HepG2 (cell line): ENCODE measurements at regions not wholly inside any gene's neighbourhood (a gene's known extent, or its start where the extent isn't known, plus 50 kb on each side); places are given as distances from the start of the nearest gene placed in this dataset.

Experiments used
- ATAC-seq: fragments of 200-7000 bp; cut with Tn5 transposase; 3 replicates; pipeline ENCODE4 v1.9.1; 2020; ENCODE audit warnings: mild to moderate bottlenecking, moderate library complexity
- BruUV-seq: library from RNA; stranded (reverse); fragments of 400-500 nt; replicated peaks from 2 replicates; lab custom pipeline; 2021; lab: Mats Ljungman, UMichigan
- CTCF ChIA-PET: fragments of 300-600 bp; formaldehyde crosslinking; extraction: SDS; loops from one replicate; lab custom pipeline; 2021; ENCODE audit warnings: low total read pairs, inconsistent platforms, low intra/inter-chr PET ratio; lab: Yijun Ruan, JAX
- POLR2A ChIA-PET: fragments of 350-600 bp; sonication (Branson Sonifier 250); formaldehyde crosslinking; loops from one replicate; lab custom pipeline; 2020; ENCODE audit warnings: antibody characterized with exemption, inconsistent platforms; lab: Yijun Ruan, JAX
- DNase-seq: peaks from one replicate; pipeline ENCODE4 v3.0.0-alpha.2; 2015; ENCODE audit warnings: low spot score
- FAIRE-seq: peaks from 3 replicates; lab custom pipeline; 2011; peaks lifted over from hg19 to GRCh38; lab: Jason Lieb, UNC
- H2AFZ ChIP-seq: one replicate; pipeline ENCODE4 v1.6.1; 2011; ENCODE audit warnings: low read length, inconsistent platforms
- H3K27ac ChIP-seq: fragments of 300-600 bp; 3 replicates; pipeline ENCODE4 v1.8.0; 2011; ENCODE audit warnings: mixed run types, mild to moderate bottlenecking, mixed read lengths, low read length, inconsistent platforms; ENCODE audit not compliant: insufficient read depth; ENCODE audit errors: extremely low read length
- H3K27me3 ChIP-seq, 2 experiments: fragments of 200-600 bp in 1 of 2; 2 replicates in 1 of 2; 3 replicates in 1 of 2; pipeline versions ENCODE4 v1.6.0 to v1.8.0; 2011; ENCODE audit warnings: low read length in 2 of 2, mild to moderate bottlenecking in 2 of 2, moderate library complexity in 2 of 2, inconsistent platforms in 1 of 2; ENCODE audit not compliant: insufficient read depth in 2 of 2, control insufficient read depth in 1 of 2
- H3K36me3 ChIP-seq, 2 experiments: fragments of 200-600 bp in 1 of 2; replicated peaks in 1 of 2; 2 replicates in 1 of 2; 3 replicates in 1 of 2; pipeline versions ENCODE4 v1.5.1 to v1.8.0; 2011; ENCODE audit warnings: low read length in 2 of 2, inconsistent platforms in 1 of 2; ENCODE audit not compliant: insufficient read depth in 2 of 2, control insufficient read depth in 1 of 2
- H3K4me1 ChIP-seq: 2 replicates; pipeline ENCODE4 v1.5.1; 2012; ENCODE audit warnings: low read length, inconsistent platforms; ENCODE audit not compliant: insufficient read depth
- H3K4me2 ChIP-seq: 2 replicates; pipeline ENCODE4 v1.6.0; 2011; ENCODE audit warnings: low read depth, low read length, inconsistent platforms
- H3K4me3 ChIP-seq, 3 experiments: fragments of 200-600 bp in 1 of 3; sonication (generic), shearing (Covaris generic) in 1 of 3; replicated peaks in 1 of 3; 2 replicates each; pipeline ENCODE4 v1.5.1; 2011 to 2016; ENCODE audit warnings: low read length in 3 of 3, inconsistent platforms in 2 of 3, low read depth in 2 of 3, mild to moderate bottlenecking in 2 of 3, control low read depth in 1 of 3, mixed read lengths in 1 of 3; ENCODE audit not compliant: insufficient read depth in 1 of 3
- H3K79me2 ChIP-seq: one replicate; pipeline ENCODE4 v1.6.1; 2011; ENCODE audit warnings: low read length, inconsistent platforms; ENCODE audit not compliant: insufficient read depth
- H3K9ac ChIP-seq: 2 replicates; pipeline ENCODE4 v1.6.0; 2011; ENCODE audit warnings: mild to moderate bottlenecking, low read depth, low read length, inconsistent platforms; ENCODE audit not compliant: insufficient read depth
- H3K9me3 ChIP-seq: 2 replicates; pipeline ENCODE4 v1.5.1; 2012; ENCODE audit warnings: mild to moderate bottlenecking, low read length
- H4K20me1 ChIP-seq: 2 replicates; pipeline ENCODE4 v1.6.0; 2011; ENCODE audit warnings: inconsistent platforms, mild to moderate bottlenecking, low read length, moderate library complexity; ENCODE audit not compliant: insufficient read depth
- CCDC6 ChIP-seq: sonication (generic); formaldehyde crosslinking; IDR thresholded peaks from 2 replicates; pipeline ENCODE4 v1.8.1; 2022; ENCODE audit warnings: mild to moderate bottlenecking, missing genetic modification reagents, moderate library complexity
- GABPB1 ChIP-seq: IDR thresholded peaks from 2 replicates; pipeline ENCODE4 v1.6.1; 2016; ENCODE audit warnings: mild to moderate bottlenecking, missing genetic modification reagents, moderate library complexity, missing compliant biosample characterization
- LCORL ChIP-seq, 2 experiments: fragments of 450-650 bp in 1 of 2; sonication (generic) in 1 of 2; formaldehyde crosslinking in 1 of 2; IDR thresholded peaks; 2 replicates each; pipeline versions ENCODE4 v1.5.0 to v1.6.1; 2017 to 2020; ENCODE audit warnings: antibody characterized with exemption in 1 of 2, missing genetic modification reagents in 1 of 2
- WIZ ChIP-seq: sonication (generic); formaldehyde crosslinking; IDR thresholded peaks from 2 replicates; pipeline ENCODE4 v1.5.1; 2020; ENCODE audit warnings: mild to moderate bottlenecking, missing genetic modification reagents
- ZFP90 ChIP-seq: sonication (generic); formaldehyde crosslinking; IDR thresholded peaks from 2 replicates; pipeline ENCODE4 v1.8.0; 2022; ENCODE audit warnings: missing genetic modification reagents, mild to moderate bottlenecking, inconsistent platforms, borderline replicate concordance
- ZFY ChIP-seq: sonication (generic); formaldehyde crosslinking; IDR thresholded peaks from 2 replicates; pipeline ENCODE4 v1.4.0; 2020; ENCODE audit warnings: missing genetic modification reagents
- ZNF496 ChIP-seq: sonication (generic); formaldehyde crosslinking; IDR thresholded peaks from 2 replicates; pipeline ENCODE4 v1.8.1; 2023; ENCODE audit warnings: mild to moderate bottlenecking, moderate library complexity, missing genetic modification reagents; ENCODE audit not compliant: insufficient replicate concordance
- ZNF615 ChIP-seq: sonication (generic); formaldehyde crosslinking; IDR thresholded peaks from 2 replicates; pipeline ENCODE4 v1.5.0; 2020; ENCODE audit warnings: mild to moderate bottlenecking, missing genetic modification reagents, borderline replicate concordance
- ZNF7 ChIP-seq: IDR thresholded peaks from 2 replicates; pipeline ENCODE4 v1.6.1; 2016; ENCODE audit warnings: missing biosample characterization, missing genetic modification reagents
- WGBS: methylation state at CpG from one replicate; pipeline ENCODE4 v1.1.6; 2017; ENCODE audit warnings: low lambda C conversion rate; 5-methylcytosine and 5-hydroxymethylcytosine counted together
- in situ Hi-C: cut with HindIII; loops from 2 replicates; pipeline ENCODE4 v1.10.0; 2017; ENCODE audit warnings: low pct_unique_long_range_greater_than_20kb; ENCODE audit not compliant: extremely low pct_ligation_motif_present
- intact Hi-C: fragments of 100-400 bp; cut with micrococcal nuclease; formaldehyde crosslinking; loops from one replicate; pipeline ENCODE4 v1.10.0; 2022; ENCODE audit not compliant: unreplicated experiment
- TF ChIP-seq, protein P1 (sequence below): sonication (generic); formaldehyde crosslinking; IDR thresholded peaks from 2 replicates; pipeline ENCODE4 v1.5.1; 2020; ENCODE audit warnings: missing genetic modification reagents, mild to moderate bottlenecking, borderline replicate concordance

DNA sequence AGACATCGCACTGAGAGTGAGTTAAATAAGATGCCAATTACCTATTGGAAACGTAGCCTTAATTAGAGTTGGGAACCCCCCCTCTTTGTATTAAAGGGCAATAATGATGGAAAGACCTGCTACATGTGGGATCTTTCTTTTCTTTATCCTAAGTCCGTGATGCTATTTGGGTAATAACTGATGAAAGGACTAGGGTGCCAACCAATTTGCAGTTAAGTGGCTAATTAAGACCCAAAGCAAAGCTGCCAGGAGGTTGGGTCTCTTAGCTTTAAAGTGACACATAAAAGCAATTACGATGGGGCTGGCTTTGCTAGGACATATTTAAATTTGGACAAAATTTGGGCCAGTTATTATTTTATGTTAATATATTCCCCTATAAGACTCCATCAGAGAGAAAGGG lies 728.8 kb downstream of the NR2F1-AS1 start:
- Histone ChIP-seq H3K4me2 (no peak overlapping the region), H2AFZ (no peak overlapping the region), H4K20me1 (no peaks in the 10 kb centered on the region), H3K36me3 (no peaks in the 10 kb centered on the region), H3K9ac (no peak overlapping the region), H3K79me2 (no peaks in the 10 kb centered on the region), H3K27ac (no peak overlapping the region), H3K9me3 (no peaks in the 10 kb centered on the region), H3K4me1 (no peaks in the 10 kb centered on the region), H3K27me3 (no peaks in the 10 kb centered on the region), H3K4me3 (no peak overlapping the region)
- in situ Hi-C loops (loop anchor here (25.0 kb wide), 1 partner anchor 935 kb away; no protein-coding TSS in a partner anchor), intact Hi-C loops (no loop called here)
- no peak for ATAC-seq
- TF ChIP-seq ZFY = no peak
- no peak for TF ChIP-seq CCDC6 (CRISPR knock-in tag)
- TF ChIP-seq GABPB1 = no peak
- TF ChIP-seq ZNF615 = no peak
- no peak for TF ChIP-seq WIZ (CRISPR knock-in tag)
- no peak for TF ChIP-seq ZNF496 (CRISPR knock-in tag)
- TF ChIP-seq ZNF7 (CRISPR knock-in tag) = no peak
- no peak for TF ChIP-seq LCORL (IDR thresholded peaks at IDR 0.05)
- TF ChIP-seq LCORL (CRISPR knock-in tag; IDR thresholded peaks at IDR 0.05) = no peak
- no peak for TF ChIP-seq ZFP90 (CRISPR knock-in tag)
- TF ChIP-seq, protein P1, sequence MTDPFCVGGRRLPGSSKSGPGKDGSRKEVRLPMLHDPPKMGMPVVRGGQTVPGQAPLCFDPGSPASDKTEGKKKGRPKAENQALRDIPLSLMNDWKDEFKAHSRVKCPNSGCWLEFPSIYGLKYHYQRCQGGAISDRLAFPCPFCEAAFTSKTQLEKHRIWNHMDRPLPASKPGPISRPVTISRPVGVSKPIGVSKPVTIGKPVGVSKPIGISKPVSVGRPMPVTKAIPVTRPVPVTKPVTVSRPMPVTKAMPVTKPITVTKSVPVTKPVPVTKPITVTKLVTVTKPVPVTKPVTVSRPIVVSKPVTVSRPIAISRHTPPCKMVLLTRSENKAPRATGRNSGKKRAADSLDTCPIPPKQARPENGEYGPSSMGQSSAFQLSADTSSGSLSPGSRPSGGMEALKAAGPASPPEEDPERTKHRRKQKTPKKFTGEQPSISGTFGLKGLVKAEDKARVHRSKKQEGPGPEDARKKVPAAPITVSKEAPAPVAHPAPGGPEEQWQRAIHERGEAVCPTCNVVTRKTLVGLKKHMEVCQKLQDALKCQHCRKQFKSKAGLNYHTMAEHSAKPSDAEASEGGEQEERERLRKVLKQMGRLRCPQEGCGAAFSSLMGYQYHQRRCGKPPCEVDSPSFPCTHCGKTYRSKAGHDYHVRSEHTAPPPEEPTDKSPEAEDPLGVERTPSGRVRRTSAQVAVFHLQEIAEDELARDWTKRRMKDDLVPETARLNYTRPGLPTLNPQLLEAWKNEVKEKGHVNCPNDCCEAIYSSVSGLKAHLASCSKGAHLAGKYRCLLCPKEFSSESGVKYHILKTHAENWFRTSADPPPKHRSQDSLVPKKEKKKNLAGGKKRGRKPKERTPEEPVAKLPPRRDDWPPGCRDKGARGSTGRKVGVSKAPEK (CRISPR knock-in tag) = no peak
- WGBS = 0% methylated on average over 4 of the region's 4 CpGs
- no peak for DNase-seq
- POLR2A ChIA-PET = no interaction called here
- CTCF ChIA-PET = no interaction called here
- no TSS peak for BruUV-seq
- FAIRE-seq = no peak
